HG03064 (cell line): ENCODE measurements at regions not wholly inside any gene's neighbourhood (a gene's known extent, or its start where the extent isn't known, plus 50 kb on each side); places are given as distances from the start of the nearest gene placed in this dataset.

Experiments used
- ATAC-seq: cut with Tn5 transposase; IDR thresholded peaks from one replicate; pipeline ENCODE4 v1.9.1; 2021; ENCODE audit warnings: low read depth; ENCODE audit not compliant: unreplicated experiment

DNA sequence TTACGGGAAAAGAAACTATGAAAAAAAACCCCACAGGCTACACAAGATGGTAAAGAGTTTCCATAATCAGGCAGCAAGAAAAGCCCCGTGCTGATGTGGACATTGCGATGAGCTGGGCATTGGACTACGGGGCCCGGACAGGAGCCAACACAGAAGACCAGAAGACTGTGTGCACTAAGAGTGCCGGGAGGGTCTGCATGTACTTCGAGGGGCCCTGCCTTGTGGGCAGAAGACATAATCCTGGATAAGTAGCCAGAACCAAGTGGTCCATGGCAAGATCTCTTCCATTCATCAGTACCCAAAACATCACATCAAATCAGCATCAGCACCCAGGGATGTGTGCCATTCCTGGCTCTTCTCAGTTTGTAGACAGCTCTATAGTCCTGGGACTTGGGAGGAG is 317.8 kb downstream of the FGF9 start:
- ATAC-seq, result no peak

DNA sequence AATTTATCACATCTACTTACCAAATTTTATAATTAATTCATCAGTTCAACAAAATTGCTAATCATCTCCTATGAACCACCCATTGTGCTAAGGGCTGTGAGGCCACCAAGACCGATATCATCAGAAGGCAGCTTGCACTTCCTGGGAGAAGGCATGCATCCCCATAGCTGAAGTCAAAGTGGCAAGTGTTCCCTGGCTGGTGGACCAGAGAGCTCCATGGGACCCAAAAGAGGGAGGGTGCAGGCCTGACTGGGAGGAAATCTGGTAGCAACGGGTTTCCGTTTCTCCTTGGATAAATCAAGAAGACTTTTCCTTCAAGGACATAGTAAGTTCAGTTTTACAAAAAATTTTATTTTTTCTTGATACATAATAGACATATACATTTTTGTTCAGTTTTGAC is 325.2 kb downstream of the FGF9 start:
- ATAC-seq, result no peak

DNA sequence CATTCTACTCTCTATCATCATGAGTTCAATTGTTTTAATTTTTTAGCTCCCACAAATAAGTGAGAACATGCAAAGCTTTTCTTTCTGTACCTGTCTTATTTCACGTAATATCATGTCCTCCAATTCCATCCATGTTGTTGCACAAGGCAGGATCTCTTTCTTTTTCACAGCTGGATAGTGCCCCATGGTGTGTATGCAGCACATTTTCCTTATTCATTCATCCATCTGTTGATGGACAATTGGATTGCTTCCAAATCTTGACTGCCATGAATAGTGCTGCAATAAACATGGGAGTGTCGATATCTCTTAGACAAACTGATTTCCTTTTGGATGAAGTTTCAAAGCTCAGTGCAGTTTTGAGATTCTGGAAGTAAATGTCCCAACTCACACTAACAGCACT is 326.9 kb downstream of the FGF9 start:
- no peak for ATAC-seq

DNA sequence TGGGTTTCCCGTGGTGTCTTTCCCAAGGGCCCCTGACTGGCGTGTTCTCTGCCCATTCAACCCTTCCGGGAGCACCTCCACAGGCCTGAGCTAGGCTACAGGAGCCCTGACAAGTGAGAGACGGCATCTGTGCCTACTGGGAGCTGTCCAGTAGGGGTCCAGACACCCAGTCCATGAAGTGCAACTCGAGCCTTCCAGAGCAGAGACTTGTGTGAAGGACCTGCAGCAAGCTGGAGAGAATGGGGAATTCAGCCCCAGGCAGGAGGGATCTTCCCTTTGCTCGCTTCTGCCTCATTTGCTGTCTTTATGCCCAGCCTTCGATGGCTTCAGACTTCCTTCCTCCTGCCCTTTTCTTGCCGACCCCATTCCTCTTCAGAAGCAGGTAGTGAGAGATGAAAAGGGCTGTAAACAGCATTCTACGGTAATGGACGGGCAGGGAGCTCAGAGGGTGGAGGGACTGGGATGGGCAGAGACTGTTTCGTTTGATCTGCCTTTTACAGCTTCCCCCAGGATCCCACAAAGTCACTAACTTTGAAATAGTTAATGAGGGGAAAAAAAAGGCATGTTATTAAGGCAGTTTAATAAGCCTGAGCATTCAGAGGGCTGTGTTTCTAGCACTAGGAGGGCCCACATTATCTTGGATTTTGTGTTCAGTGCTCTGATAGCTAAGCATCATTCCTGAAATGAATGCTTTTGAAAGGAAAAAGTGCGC is 327.6 kb downstream of the FGF9 start:
- no peak for ATAC-seq

DNA sequence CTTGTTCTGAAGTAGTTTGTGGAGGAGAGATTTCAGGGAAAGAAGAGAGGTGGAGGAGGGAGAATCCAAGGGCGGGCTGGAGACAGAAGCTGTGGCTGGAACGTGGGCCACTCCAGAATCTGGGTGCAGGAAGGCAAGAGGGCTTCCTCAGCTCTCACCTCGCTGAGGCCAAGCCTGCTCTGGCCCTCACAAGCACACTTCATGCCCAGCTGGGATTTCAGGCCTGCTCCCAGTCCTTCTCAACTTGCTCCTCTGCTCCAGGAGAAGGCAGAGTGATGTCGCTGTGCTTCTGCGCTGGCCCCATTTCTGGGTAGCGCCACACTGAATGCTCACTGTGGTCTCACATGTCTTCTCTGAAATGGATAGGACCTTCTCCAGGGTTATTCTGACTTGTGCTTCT is 328.8 kb downstream of the FGF9 start:
- no peak for ATAC-seq

DNA sequence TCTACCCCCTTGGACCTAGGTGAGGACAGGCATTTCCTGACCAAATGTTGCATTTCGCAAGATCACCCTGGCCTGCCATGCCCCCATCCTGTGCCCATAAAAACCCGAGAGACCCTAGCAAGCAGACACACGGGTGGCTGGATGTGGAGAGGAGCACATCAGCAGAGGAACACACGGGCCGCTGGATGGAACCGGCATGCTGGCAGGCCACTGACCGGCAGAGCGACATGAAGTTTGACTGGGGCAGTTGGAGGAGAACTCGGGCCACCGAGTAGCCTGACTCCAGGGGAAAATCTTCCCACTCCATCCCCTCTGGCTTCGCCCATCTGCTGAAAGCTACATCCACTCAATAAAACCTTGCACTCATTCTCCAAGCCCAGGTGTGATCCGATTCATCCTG is 329.3 kb downstream of the FGF9 start:
- ATAC-seq, result no peak

DNA sequence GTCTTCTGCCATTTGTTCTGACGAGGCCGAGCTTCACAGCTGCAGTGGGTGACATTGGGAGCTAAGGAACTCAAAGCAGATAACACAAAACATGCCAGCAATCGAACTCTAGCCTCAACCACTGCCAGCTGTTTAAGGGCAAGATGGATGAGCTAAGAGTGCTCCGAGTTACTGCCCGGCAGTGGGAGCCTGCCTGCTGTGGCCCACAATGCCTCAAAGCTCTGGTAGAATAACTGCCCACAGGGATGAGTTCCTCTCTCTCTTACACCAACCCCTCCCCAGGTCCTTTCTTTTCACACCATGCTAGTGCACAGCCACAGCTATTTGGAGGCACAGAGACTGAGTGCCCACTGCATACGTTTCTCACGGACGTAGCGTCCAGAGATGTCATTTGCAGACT is 330.5 kb downstream of the FGF9 start:
- no peak for ATAC-seq

DNA sequence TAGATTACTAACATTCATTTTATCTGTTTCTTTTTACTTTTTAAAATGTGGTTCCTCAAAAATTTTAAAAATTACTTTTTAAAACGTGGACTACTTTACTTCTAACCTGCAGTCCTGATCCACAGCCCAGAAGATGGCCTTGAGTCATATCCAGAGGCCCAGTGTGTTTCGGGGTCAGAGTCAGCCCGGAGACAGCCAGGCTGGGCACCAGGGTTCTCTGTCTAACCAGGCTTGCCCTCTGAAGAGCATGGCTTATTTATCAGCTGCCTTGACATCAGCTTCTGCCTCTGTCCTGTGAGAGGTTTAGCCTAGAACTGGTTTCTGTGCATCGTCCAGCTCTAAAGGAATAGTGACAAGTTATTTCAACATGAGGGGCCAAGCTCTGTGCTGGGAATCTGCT is 332.0 kb downstream of the FGF9 start:
- ATAC-seq, result no peak

DNA sequence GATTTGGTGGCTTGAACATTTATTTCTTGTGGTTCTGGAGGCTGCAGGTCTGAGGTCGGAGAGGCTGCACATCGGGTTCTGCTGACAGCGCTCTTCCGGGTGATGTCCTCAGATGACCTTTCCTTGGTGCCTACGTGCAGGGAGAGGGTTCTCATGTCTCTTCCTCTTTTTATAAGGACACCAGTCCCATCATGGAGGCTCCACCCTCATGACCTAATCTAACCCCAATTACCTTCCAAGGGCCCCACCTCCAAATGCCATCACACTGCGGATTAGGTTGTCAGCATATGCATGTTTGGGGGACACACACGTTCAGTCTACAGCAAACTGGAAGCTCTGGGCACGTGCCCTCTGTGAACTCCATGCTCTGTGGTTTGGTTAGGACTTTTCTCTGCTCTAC is 338.6 kb downstream of the FGF9 start:
- no peak for ATAC-seq

DNA sequence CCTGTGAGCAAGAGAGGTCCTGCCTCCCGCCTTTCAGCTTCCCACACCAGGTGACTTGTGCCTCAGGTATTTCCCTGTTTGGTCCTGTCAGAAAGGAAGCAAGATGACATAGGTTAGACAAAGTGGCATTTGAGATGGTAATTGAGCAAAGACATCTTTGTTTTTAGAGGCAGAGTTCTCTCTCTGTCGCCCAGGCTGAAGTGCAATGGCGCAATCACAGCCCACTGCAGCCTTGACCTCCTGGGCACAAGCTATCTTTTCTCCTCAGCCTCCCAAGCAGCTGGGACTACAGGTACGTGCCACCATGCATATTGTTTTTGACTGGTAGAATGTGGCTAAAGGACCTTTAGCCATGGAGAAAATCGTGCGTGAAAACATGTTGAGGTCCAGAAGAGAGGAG is 339.1 kb downstream of the FGF9 start:
- ATAC-seq, result no peak

DNA sequence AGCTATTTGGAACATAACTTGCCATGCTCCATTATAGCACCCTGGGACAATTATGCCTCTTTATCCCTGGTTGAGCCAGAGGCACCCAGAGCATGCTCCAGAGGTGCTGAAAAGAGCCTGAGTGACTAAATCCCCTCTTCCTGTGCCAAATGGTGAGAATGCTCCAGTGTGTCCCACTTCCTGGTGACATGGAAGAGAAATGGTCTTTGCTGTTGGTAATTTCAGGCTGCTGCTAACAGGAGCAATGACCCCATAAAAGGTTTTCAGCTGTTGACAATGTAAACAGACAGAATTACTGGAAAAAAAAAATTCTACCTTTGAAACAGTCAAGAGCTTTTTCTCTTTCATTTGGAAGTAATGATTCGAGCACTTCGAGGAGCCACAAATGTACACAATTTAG is 341.8 kb downstream of the FGF9 start:
- ATAC-seq, result no peak

DNA sequence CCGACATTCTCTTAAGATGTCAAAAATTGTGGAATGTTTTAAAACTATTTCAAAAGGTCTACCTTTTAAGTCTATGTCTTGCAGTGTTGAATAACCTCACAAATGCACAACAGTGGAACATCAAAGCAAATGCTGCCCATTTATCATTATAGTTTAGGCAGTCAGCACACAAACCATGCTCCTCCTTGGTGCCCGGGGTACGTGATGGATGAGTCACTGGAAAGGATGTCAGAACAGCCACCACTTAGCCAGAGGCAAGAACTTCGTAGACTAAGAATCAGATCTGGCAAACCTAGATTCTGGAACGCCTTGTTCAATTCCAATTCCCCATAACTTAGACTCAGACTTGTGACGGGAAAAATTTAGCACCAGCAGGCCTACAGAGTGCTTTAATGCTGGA is 343.6 kb downstream of the FGF9 start:
- no peak for ATAC-seq

DNA sequence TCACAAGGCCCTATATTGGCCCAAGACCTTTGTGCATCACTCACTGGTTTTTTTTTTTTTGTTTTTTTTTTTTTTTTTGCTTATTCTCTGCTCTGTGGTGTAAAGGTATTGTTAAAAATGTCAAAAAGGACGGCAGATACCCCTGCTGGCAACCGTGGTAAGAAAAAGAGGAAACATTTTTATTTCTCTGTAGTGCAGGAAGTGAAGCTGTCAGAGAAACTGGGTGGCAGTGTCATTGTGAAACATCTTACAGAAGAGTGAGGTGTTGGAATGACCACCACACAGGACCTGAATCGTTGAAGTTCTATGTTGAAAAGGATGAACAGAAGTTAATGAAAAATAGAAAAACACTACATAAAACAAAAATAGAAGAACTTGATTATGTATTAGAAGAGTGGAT is 346.4 kb downstream of the FGF9 start:
- ATAC-seq, result peak; percentile 77

DNA sequence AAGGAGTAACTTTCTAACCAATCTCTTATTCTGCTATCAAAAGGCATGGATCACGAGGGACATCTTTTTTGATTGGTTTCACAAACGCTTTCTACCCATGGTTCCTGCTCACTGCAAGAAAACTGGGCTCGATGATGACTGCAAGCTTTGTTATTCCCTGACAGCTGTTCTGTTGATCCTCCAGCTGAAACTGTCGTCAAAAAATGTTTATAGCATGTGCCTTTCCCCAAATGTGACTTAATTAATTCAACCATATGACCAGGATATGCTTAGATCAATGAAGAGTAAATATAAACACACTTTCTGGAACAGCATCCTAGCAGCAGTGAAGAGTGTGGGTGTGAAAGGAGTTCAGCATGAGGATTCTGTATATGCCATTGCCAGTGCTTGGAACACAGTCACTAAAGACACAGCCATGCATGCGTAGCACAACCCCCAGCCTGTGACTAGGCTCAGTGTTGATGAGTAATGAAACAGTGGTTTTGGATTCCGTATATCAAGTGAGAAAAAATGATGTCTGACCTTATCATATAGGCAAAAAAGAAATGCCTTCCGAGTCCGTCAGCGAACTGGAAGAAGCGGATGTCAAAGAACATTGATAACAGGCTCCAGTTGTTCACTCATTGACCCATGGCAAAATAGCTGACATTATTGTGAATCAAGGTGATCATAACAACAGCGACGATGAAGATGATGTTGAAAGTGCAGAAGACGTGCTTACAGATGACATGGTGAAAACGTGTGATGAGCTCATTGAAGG is 347.4 kb downstream of the FGF9 start:
- ATAC-seq, result peak; percentile 4

DNA sequence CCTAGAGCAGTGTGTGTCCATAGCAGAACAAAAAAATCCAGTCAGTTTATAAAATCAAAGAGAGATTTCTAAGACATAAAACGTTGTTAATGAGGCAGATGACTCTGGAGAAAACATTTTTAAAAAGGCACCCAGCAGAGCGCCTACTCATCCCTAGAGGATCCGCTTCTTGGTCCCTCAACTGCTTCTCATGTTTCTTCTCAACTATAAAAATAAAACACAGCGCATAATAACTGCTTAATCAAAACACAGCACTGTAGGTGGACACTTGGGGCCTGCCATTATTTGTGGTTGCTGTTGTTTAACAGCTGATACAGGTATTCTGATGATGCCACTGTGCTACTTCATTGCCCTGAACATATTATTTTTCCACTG is 347.9 kb downstream of the FGF9 start:
- ATAC-seq, result no peak

DNA sequence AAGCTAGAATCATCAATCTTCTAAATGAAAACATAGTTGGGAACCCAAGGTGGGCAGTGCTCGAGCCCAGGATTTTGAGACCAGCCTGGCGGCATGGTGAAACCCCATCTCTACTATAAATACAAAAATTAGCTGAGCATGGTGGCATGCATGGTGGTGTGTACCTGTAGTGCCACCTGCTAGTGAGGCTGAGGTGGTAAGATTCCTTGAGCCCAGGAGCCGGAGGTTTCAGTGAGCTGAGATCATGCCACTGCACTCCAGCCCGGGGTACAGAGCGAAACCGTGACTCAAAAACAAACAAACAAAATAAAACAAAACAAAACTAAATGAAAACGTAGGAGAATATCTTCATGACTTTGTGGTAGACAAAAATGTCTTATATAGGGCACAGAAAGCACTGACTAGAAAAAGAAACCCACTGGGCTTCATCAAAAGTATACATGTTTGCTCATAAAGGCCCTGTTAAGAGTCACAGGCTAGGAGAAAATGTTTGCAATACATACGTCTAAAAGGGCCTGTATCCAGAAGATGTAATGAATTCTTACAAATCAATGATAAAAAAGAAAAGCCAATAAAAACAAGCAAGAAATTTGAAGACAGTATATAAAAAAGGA is 353.6 kb downstream of the FGF9 start:
- no peak for ATAC-seq

DNA sequence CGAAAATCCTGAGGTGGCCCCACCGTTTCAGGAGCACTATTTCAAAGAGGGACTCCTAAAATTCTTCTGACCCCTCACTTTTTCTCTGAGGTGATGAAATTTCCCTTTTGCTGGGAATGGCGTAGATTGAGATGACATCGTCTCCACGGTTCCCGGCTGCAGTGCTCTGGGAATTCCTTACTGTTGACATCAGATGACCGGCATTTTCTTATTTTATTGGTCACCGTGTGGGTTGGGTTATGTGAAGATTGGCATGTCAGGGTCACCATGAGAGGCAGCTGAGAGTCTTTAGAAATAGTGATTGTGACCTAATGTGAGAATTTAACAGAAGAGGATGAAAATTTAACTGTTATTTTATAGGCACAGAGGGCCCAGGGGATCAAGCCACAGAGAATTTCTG is 356.7 kb downstream of the FGF9 start:
- ATAC-seq, result no peak

DNA sequence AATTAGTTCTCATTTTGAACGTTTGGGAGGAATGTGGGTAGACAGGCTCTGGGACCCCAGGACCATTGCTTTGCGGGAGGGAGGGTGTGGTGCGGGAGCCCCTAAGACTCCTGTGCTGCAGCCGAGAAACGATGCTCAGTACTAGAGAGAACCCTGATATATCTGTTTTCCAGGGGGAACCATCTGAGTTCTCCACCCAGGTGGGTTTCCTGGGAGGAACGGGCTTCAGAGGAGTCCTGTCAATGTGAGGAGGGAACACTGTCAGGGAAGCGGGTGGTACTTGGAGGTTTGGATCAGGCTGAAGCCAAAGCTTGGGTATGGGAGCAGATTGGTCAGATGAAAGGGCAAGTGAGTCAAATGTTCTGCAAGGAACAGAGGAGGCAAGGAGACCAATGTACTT is 358.0 kb downstream of the FGF9 start:
- no peak for ATAC-seq

DNA sequence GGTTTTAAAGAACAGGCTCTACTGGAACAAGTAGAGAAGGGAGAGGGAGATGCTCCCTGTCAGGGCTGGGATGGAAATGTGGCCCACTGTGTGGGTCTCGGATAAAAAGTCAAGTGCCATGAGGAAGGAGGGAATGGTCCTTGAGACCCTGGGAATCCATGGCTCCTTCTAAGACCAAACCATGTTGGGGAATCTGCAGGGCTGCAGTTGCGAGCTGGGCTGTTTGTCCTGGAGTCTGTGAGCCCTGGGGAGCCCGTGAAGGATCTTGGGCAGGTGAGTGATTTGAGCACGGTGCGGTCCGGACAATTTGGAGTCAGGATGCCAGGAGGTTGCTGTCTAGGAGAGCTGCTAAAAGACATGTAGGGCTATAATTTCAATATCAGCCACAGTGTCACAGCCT is 359.4 kb downstream of the FGF9 start:
- ATAC-seq, result no peak

DNA sequence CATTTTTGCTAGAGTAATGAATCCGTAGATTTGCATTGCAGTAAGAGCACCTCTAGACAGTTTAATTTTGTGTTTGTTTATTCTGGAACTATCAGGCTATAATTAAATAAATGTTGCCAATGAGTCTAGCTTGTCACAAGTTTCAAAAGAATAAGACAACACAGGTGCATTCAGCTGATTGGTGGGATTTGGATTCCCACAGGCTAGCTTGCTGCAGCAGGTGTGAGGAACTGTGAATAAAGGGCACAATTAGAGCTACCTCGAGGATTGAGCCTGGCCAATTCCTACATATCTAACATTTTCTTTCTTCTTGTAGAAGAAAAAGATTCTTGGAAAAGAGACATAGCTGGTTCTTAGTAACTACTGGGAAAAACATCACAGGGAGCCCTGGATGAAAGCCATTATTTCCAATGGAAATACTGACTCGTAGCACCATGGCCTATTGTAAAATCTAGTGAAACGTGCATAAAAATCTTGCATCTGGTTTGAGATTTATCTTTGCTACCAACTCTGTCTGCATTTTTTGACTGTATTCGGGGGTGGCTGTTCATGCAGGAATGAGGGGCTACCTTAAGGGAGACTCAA is 360.9 kb downstream of the FGF9 start:
- no peak for ATAC-seq

DNA sequence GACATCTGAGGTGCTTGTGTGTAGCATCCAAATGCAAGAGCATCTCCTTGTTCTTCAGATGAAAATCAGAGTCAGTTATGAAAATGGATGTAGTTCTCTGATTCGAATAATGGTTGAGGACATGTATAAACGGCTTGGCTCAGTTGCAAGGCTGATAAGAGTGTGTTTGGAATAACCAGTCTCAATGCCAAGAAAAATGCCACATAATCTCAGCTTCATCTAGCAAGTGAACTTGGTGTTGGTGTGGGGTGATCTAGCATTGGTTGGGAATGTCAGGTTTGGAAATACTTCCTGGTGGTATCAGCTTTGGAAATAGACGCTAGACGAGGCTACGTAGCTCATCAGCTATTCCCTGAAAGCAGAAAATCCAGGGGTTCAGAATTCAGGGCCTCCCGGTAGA is 362.0 kb downstream of the FGF9 start:
- ATAC-seq, result no peak

DNA sequence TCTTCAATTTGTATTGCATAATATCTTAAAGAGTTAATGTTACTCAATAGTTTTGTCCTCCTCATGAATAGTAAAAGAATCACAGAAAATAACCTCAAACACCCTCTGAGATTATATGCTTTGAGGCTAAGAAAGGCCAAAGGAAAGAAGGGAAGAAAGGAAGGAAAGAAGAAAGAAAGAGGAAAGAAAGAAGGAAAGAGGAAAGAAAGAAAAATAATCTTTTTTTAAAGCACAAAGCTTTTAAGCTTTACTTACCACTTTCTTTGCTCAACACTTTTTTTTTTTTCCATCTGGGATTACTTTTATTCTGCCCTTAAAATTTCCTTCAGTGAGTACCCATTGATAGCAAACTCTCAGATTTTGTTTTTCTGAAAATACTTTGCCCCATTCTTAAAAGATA is 369.1 kb downstream of the FGF9 start:
- ATAC-seq, result no peak
